Stimulated activated naive CD8-positive, alpha-beta T cell treated with anti-CD3 and anti-CD28 coated beads, Interleukin-15, amount 100 ng/mL, for 72 hours (primary cell): ENCODE measurements at regions not wholly inside any gene's neighbourhood (a gene's known extent, or its start where the extent isn't known, plus 50 kb on each side); places are given as distances from the start of the nearest gene placed in this dataset.

Experiments used
- ATAC-seq: fragments of 150-1000 bp; cut with Tn5 transposase; 2 replicates; pipeline ENCODE4 v1.10.0; 2021; ENCODE audit warnings: mild to moderate bottlenecking, moderate library complexity
- DNase-seq, 2 donors: peaks; one replicate each; pipeline ENCODE4 v3.0.0; 2021 to 2022
- H3K27ac Mint-ChIP-seq, 2 donors: one replicate each; pipeline ENCODE4 v1.8.0; 2022; ENCODE audit warnings: mild to moderate bottlenecking in 2 of 2, mixed read lengths in 2 of 2, moderate library complexity in 2 of 2
- H3K27me3 Mint-ChIP-seq: one replicate; pipeline ENCODE4 v1.8.0; 2022; ENCODE audit warnings: mixed read lengths
- H3K4me1 Mint-ChIP-seq: one replicate; pipeline ENCODE4 v1.8.0; 2022; ENCODE audit warnings: mild to moderate bottlenecking, mixed read lengths
- H3K4me3 Mint-ChIP-seq, 2 donors: one replicate each; pipeline ENCODE4 v1.8.0; 2022; ENCODE audit warnings: mild to moderate bottlenecking in 2 of 2, mixed read lengths in 2 of 2, moderate library complexity in 1 of 2
- H3K9me3 Mint-ChIP-seq, 2 donors: one replicate each; pipeline ENCODE4 v1.8.0; 2022; ENCODE audit warnings: mixed read lengths in 2 of 2

GRCh38 chr18:73482901-73483300 lies 615.1 kb upstream of the NETO1 start:
- Mint-ChIP-seq H3K27ac (no peak overlapping the region), H3K27me3 (no peaks in the 10 kb centered on the region), H3K4me1 (no peaks in the 10 kb centered on the region), H3K4me3 (no peak overlapping the region), H3K9me3 (no peaks in the 10 kb centered on the region)
- DNase-seq: no peak
- ATAC-seq: no peak

- DNase-seq (no peak), ATAC-seq (no peak)
- Mint-ChIP-seq H3K9me3 (peaks cover 0 to 7% of the 10 kb centered on the region in 2 donors), H3K27ac (no peak overlapping the region), H3K27me3 (no peaks in the 10 kb centered on the region), H3K4me1 (no peaks in the 10 kb centered on the region), H3K4me3 (no peak overlapping the region)
These were observed 611.7 kb upstream of the NETO1 start for GRCh38 chr18:73479477-73479876.

- DNase-seq (no peak), ATAC-seq (no peak)
- peaks cover 0 to 7% of the 10 kb centered on the region in 2 donors for H3K9me3 Mint-ChIP-seq
- H3K27me3 Mint-ChIP-seq: no peaks in the 10 kb centered on the region
- H3K27ac Mint-ChIP-seq: no peak overlapping the region
- no peak overlapping the region for H3K4me3 Mint-ChIP-seq
- H3K4me1 Mint-ChIP-seq: no peaks in the 10 kb centered on the region
These were observed 610.4 kb upstream of the NETO1 start for GRCh38 chr18:73478191-73478590.

- H3K4me1 Mint-ChIP-seq: no peaks in the 10 kb centered on the region
- DNase-seq (no peak), ATAC-seq (no peak)
These were observed 608.2 kb upstream of the NETO1 start for GRCh38 chr18:73476031-73476430.

GRCh38 chr18:73462092-73462491 lies 594.3 kb upstream of the NETO1 start:
- Mint-ChIP-seq H3K9me3 (peaks cover 8 to 12% of the 10 kb centered on the region in 2 donors), H3K27ac (no peak overlapping the region), H3K4me3 (no peak overlapping the region), H3K4me1 (no peaks in the 10 kb centered on the region), H3K27me3 (no peaks in the 10 kb centered on the region)
- DNase-seq (no peak), ATAC-seq (no peak)

More at GRCh38 chr18:73476031-73476430, 608.2 kb upstream of the NETO1 start:
- no peaks in the 10 kb centered on the region for H3K27me3 Mint-ChIP-seq
- no peak overlapping the region for H3K4me3 Mint-ChIP-seq
- no peak overlapping the region for H3K27ac Mint-ChIP-seq
- H3K9me3 Mint-ChIP-seq: peaks cover 4 to 7% of the 10 kb centered on the region in 2 donors

GRCh38 chr18:73461780-73462059 lies 593.9 kb upstream of the NETO1 start:
- Mint-ChIP-seq H3K9me3 (peaks cover 8 to 12% of the 10 kb centered on the region in 2 donors), H3K27ac (no peak overlapping the region), H3K4me1 (no peaks in the 10 kb centered on the region), H3K4me3 (no peak overlapping the region), H3K27me3 (no peaks in the 10 kb centered on the region)
- ATAC-seq (no peak), DNase-seq (no peak)

- ATAC-seq (no peak), DNase-seq (no peak)
- Mint-ChIP-seq H3K27ac (no peak overlapping the region), H3K9me3 (peaks cover 8 to 12% of the 10 kb centered on the region in 2 donors), H3K4me1 (no peaks in the 10 kb centered on the region), H3K4me3 (no peak overlapping the region), H3K27me3 (no peaks in the 10 kb centered on the region)
These were observed 593.4 kb upstream of the NETO1 start for GRCh38 chr18:73461038-73461779.

GRCh38 chr18:73458186-73458964 lies 590.6 kb upstream of the NETO1 start:
- no peak for DNase-seq
- no peaks in the 10 kb centered on the region for H3K9me3 Mint-ChIP-seq
- no peak overlapping the region for H3K27ac Mint-ChIP-seq
- ATAC-seq: no peak
- no peaks in the 10 kb centered on the region for H3K27me3 Mint-ChIP-seq
- no peaks in the 10 kb centered on the region for H3K4me1 Mint-ChIP-seq
- H3K4me3 Mint-ChIP-seq: no peak overlapping the region

GRCh38 chr18:73456643-73457042 lies 588.9 kb upstream of the NETO1 start:
- H3K27me3 Mint-ChIP-seq: no peaks in the 10 kb centered on the region
- ATAC-seq: no peak

GRCh38 chr18:73452866-73453265 lies 585.1 kb upstream of the NETO1 start:
- Mint-ChIP-seq H3K27me3 (no peaks in the 10 kb centered on the region), H3K9me3 (peaks cover 7 to 13% of the 10 kb centered on the region in 2 donors), H3K4me1 (no peaks in the 10 kb centered on the region), H3K27ac (no peak overlapping the region), H3K4me3 (no peak overlapping the region)
- DNase-seq (no peak), ATAC-seq (no peak)

More at GRCh38 chr18:73456643-73457042, 588.9 kb upstream of the NETO1 start:
- no peaks in the 10 kb centered on the region for H3K9me3 Mint-ChIP-seq
- no peaks in the 10 kb centered on the region for H3K4me1 Mint-ChIP-seq
- H3K4me3 Mint-ChIP-seq: no peak overlapping the region
- no peak overlapping the region for H3K27ac Mint-ChIP-seq
- DNase-seq: no peak

- Mint-ChIP-seq H3K9me3 (peaks cover 13 to 15% of the 10 kb centered on the region in 2 donors), H3K27me3 (no peaks in the 10 kb centered on the region), H3K4me3 (no peak overlapping the region), H3K27ac (no peak overlapping the region), H3K4me1 (no peaks in the 10 kb centered on the region)
- no peak for ATAC-seq
- DNase-seq: no peak
These were observed 578.7 kb upstream of the NETO1 start for GRCh38 chr18:73446502-73446901.

- Mint-ChIP-seq H3K27me3 (no peaks in the 10 kb centered on the region), H3K27ac (no peak overlapping the region)
- no peak for ATAC-seq
These were observed 563.8 kb upstream of the NETO1 start for GRCh38 chr18:73431620-73432019.

GRCh38 chr18:73421010-73421409 lies 553.2 kb upstream of the NETO1 start:
- H3K4me3 Mint-ChIP-seq: no peak overlapping the region
- H3K27me3 Mint-ChIP-seq: no peaks in the 10 kb centered on the region
- H3K27ac Mint-ChIP-seq: no peak overlapping the region
- peaks cover 0 to 13% of the 10 kb centered on the region in 2 donors for H3K9me3 Mint-ChIP-seq
- ATAC-seq: no peak
- DNase-seq: no peak
- no peaks in the 10 kb centered on the region for H3K4me1 Mint-ChIP-seq

More at GRCh38 chr18:73431620-73432019, 563.8 kb upstream of the NETO1 start:
- peaks cover 2 to 3% of the 10 kb centered on the region in 2 donors for H3K9me3 Mint-ChIP-seq
- H3K4me3 Mint-ChIP-seq: no peak overlapping the region
- no peak for DNase-seq
- H3K4me1 Mint-ChIP-seq: no peaks in the 10 kb centered on the region

- H3K27me3 Mint-ChIP-seq: no peaks in the 10 kb centered on the region
- H3K4me1 Mint-ChIP-seq: no peaks in the 10 kb centered on the region
- no peak overlapping the region for H3K27ac Mint-ChIP-seq
- ATAC-seq (no peak), DNase-seq (no peak)
- peaks cover 0 to 16% of the 10 kb centered on the region in 2 donors for H3K9me3 Mint-ChIP-seq
- no peak overlapping the region for H3K4me3 Mint-ChIP-seq
These were observed 551.7 kb upstream of the NETO1 start for GRCh38 chr18:73419531-73419930.

- Mint-ChIP-seq H3K27me3 (no peaks in the 10 kb centered on the region), H3K4me3 (no peak overlapping the region), H3K27ac (no peak overlapping the region), H3K4me1 (no peaks in the 10 kb centered on the region), H3K9me3 (peaks cover 0 to 16% of the 10 kb centered on the region in 2 donors)
- ATAC-seq: no peak
- DNase-seq: no peak
These were observed 546.8 kb upstream of the NETO1 start for GRCh38 chr18:73414598-73414997.

GRCh38 chr18:73414069-73414468 lies 546.3 kb upstream of the NETO1 start:
- H3K4me1 Mint-ChIP-seq: no peaks in the 10 kb centered on the region
- ATAC-seq: no peak
- no peak for DNase-seq
- no peak overlapping the region for H3K4me3 Mint-ChIP-seq
- H3K27me3 Mint-ChIP-seq: no peaks in the 10 kb centered on the region
- H3K9me3 Mint-ChIP-seq: peaks cover 0 to 16% of the 10 kb centered on the region in 2 donors
- no peak overlapping the region for H3K27ac Mint-ChIP-seq
